IMR-90 (cell line): ENCODE measurements at regions not wholly inside any gene's neighbourhood (a gene's known extent, or its start where the extent isn't known, plus 50 kb on each side); places are given as distances from the start of the nearest gene placed in this dataset.

Experiments
- ATAC-seq: fragments of 200-7000 bp; cut with Tn5 transposase; 2 replicates; pipeline ENCODE4 v1.9.1; 2020; ENCODE audit warnings: low read depth, mild to moderate bottlenecking, moderate library complexity
- BruUV-seq: library from RNA; stranded (reverse); fragments of 400-500 nt; replicated peaks from 2 replicates; lab custom pipeline; 2021; lab: Mats Ljungman, UMichigan
- CTCF ChIA-PET: fragments of 300-600 bp; formaldehyde crosslinking; extraction: SDS; loops from one replicate; lab custom pipeline; 2021; ENCODE audit warnings: antibody characterized with exemption; lab: Yijun Ruan, JAX
- POLR2A ChIA-PET: fragments of 300-600 bp; sonication (Branson Sonifier 250); formaldehyde crosslinking; loops from one replicate; lab custom pipeline; 2022; ENCODE audit warnings: antibody characterized with exemption; ENCODE audit not compliant: unreplicated experiment; lab: Charles Lee
- DNase-seq: peaks from one replicate; pipeline ENCODE4 v3.0.0; 2013
- H2AFZ ChIP-seq: replicated peaks from 2 replicates; pipeline ENCODE3; 2013; ENCODE audit warnings: low read length, mild to moderate bottlenecking; ENCODE audit not compliant: poor library complexity
- H2AK5ac ChIP-seq: 2 replicates; pipeline ENCODE4 v1.6.1; 2013; ENCODE audit warnings: low read depth, low read length, inconsistent platforms
- H2AK9ac ChIP-seq: replicated peaks from 2 replicates; pipeline ENCODE3; 2013; ENCODE audit warnings: mild to moderate bottlenecking, low read depth, low read length, moderate library complexity; ENCODE audit not compliant: poor library complexity
- H2BK120ac ChIP-seq: 2 replicates; pipeline ENCODE4 v1.6.1; 2013; ENCODE audit warnings: low read depth, low read length, inconsistent platforms
- H2BK15ac ChIP-seq: 3 replicates; pipeline ENCODE4 v1.6.1; 2013; ENCODE audit warnings: low read depth, low read length, inconsistent platforms
- H2BK20ac ChIP-seq: 2 replicates; pipeline ENCODE4 v1.6.1; 2013; ENCODE audit warnings: low read depth, mild to moderate bottlenecking, inconsistent platforms, low read length, moderate library complexity
- H2BK5ac ChIP-seq: 2 replicates; pipeline ENCODE4 v1.6.1; 2013; ENCODE audit warnings: mild to moderate bottlenecking, low read depth, low read length, inconsistent platforms; ENCODE audit not compliant: poor library complexity, severe bottlenecking
- H3K14ac ChIP-seq: replicated peaks from 2 replicates; pipeline ENCODE4 v1.6.1; 2013; ENCODE audit warnings: low read depth, low read length, inconsistent platforms
- H3K18ac ChIP-seq: 2 replicates; pipeline ENCODE4 v1.6.1; 2013; ENCODE audit warnings: low read depth, low read length, control low read depth
- H3K23ac ChIP-seq: 2 replicates; pipeline ENCODE4 v1.6.1; 2013; ENCODE audit warnings: low read depth, low read length, inconsistent platforms
- H3K27ac ChIP-seq: 2 replicates; pipeline ENCODE4 v1.5.1; 2013; ENCODE audit warnings: mild to moderate bottlenecking, control low read depth, low read length; ENCODE audit not compliant: insufficient read depth
- H3K27me3 ChIP-seq: 2 replicates; pipeline ENCODE4 v1.6.1; 2013; ENCODE audit warnings: low read length; ENCODE audit not compliant: control insufficient read depth, insufficient read depth
- H3K36me3 ChIP-seq: 2 replicates; pipeline ENCODE4 v1.6.1; 2013; ENCODE audit warnings: low read length, mixed read lengths; ENCODE audit not compliant: control insufficient read depth, insufficient read depth
- H3K4ac ChIP-seq: 2 replicates; pipeline ENCODE4 v1.6.1; 2013; ENCODE audit warnings: low read depth, low read length, inconsistent platforms
- H3K4me1 ChIP-seq: 2 replicates; pipeline ENCODE4 v1.6.1; 2013; ENCODE audit warnings: low read length, mixed read lengths; ENCODE audit not compliant: control insufficient read depth, insufficient read depth
- H3K4me2 ChIP-seq: 2 replicates; pipeline ENCODE4 v1.6.1; 2013; ENCODE audit warnings: low read depth, mild to moderate bottlenecking, control low read depth, low read length, moderate library complexity
- H3K4me3 ChIP-seq: 2 replicates; pipeline ENCODE4 v1.5.1; 2013; ENCODE audit warnings: low read depth, mild to moderate bottlenecking, control low read depth, low read length, moderate library complexity; ENCODE audit not compliant: insufficient read depth
- H3K56ac ChIP-seq: 2 replicates; pipeline ENCODE4 v1.6.1; 2013; ENCODE audit warnings: low read length, inconsistent platforms; ENCODE audit not compliant: insufficient read depth; ENCODE audit errors: extremely low read depth
- H3K79me1 ChIP-seq, 2 experiments: 2 replicates each; pipeline ENCODE4 v1.6.1; 2013; ENCODE audit warnings: low read length in 2 of 2, inconsistent platforms in 1 of 2, low read depth in 1 of 2
- H3K9ac ChIP-seq: 2 replicates; pipeline ENCODE4 v1.6.1; 2013; ENCODE audit warnings: low read depth, low read length, control low read depth
- H3K9me1 ChIP-seq: 2 replicates; pipeline ENCODE4 v1.6.1; 2013; ENCODE audit warnings: low read length, inconsistent platforms; ENCODE audit not compliant: insufficient read depth
- H3K9me3 ChIP-seq: 2 replicates; pipeline ENCODE4 v1.6.1; 2013; ENCODE audit warnings: low read length; ENCODE audit not compliant: control insufficient read depth, insufficient read depth
- H4K20me1 ChIP-seq: 2 replicates; pipeline ENCODE4 v1.6.1; 2013; ENCODE audit warnings: low read length, inconsistent platforms; ENCODE audit not compliant: insufficient read depth
- H4K5ac ChIP-seq: 2 replicates; pipeline ENCODE4 v1.6.1; 2013; ENCODE audit warnings: mild to moderate bottlenecking, low read depth, low read length, control low read depth
- H4K8ac ChIP-seq, 2 experiments: 2 replicates each; pipeline ENCODE4 v1.6.1; 2013; ENCODE audit warnings: low read depth in 2 of 2, low read length in 2 of 2, control low read depth in 1 of 2, inconsistent platforms in 1 of 2
- H4K91ac ChIP-seq: 2 replicates; pipeline ENCODE4 v1.6.1; 2013; ENCODE audit warnings: low read depth, low read length, inconsistent platforms; ENCODE audit not compliant: insufficient read depth
- BHLHE40 ChIP-seq: fragments of 150-350 bp; IDR thresholded peaks from 2 replicates; pipeline ENCODE4 v1.6.1; 2016; ENCODE audit warnings: mild to moderate bottlenecking, low read depth, low read length
- WGBS, 2 experiments: methylation state at CpG; one replicate each; pipeline versions ENCODE4 v1.1.5 to v1.1.7; 2013; ENCODE audit warnings: missing lambda C conversion rate in 2 of 2; ENCODE audit not compliant: insufficient read length in 1 of 2; ENCODE audit errors: extremely low coverage in 2 of 2; 5-methylcytosine and 5-hydroxymethylcytosine counted together
- dilution Hi-C: fragments of 300-500 bp; cut with HindIII; formaldehyde crosslinking; loops from one replicate; pipeline ENCODE4 v1.14.3; 2018; ENCODE audit warnings: low sequenced_read_pairs; ENCODE audit not compliant: unreplicated experiment
- in situ Hi-C: fragments of 300-500 bp; cut with MboI; formaldehyde crosslinking; loops from 3 replicates; pipeline ENCODE4 v1.14.3; 2019; ENCODE audit warnings: low sequenced_read_pairs, inconsistent platforms, mixed read lengths
- intact Hi-C: fragments of 100-400 bp; cut with micrococcal nuclease; formaldehyde crosslinking; loops from 2 replicates; pipeline ENCODE4 v1.10.0; 2022

GRCh38 chr6:170463101-170463721, 89.9 kb downstream of the PSMB1 start:
- ChIA-PET CTCF (no interaction called here), POLR2A (no interaction called here)
- BruUV-seq, result no TSS peak
- H3K18ac ChIP-seq, result no peak overlapping the region
- dilution Hi-C loops (no loop called here), in situ Hi-C loops (no loop called here), intact Hi-C loops (no loop called here)
- H2AK9ac ChIP-seq, result no peak overlapping the region
- peaks cover 1% of the 10 kb centered on the region; the same call in 1 of the 2 replicates for H3K4me1 ChIP-seq
- H4K91ac ChIP-seq, result no peak overlapping the region
- H2AK5ac ChIP-seq, result no peak overlapping the region
- H2AFZ ChIP-seq, result no peak overlapping the region
- no peaks in the 10 kb centered on the region for H4K20me1 ChIP-seq
- H3K4ac ChIP-seq, result no peak overlapping the region
- no peaks in the 10 kb centered on the region for H3K36me3 ChIP-seq
- TF ChIP-seq BHLHE40, result no peak
- peaks cover 1% of the 10 kb centered on the region; the same call in 1 of the 2 replicates for H3K27me3 ChIP-seq
- ATAC-seq (no peak), DNase-seq (no peak)
- no peak overlapping the region for H3K9ac ChIP-seq
- no peak overlapping the region for H3K27ac ChIP-seq
- H3K9me1 ChIP-seq, result no peaks in the 10 kb centered on the region
- H2BK5ac ChIP-seq, result no peak overlapping the region
- H2BK20ac ChIP-seq, result no peak overlapping the region
- no peak overlapping the region for H3K23ac ChIP-seq
- 86% methylated on average over 8 of the region's 22 CpGs; no CpG with 5 or more reads in 1 of the 2 experiments for WGBS, 2 experiments
- H3K56ac ChIP-seq, result no peak overlapping the region
- no peak overlapping the region for H2BK120ac ChIP-seq
- H4K5ac ChIP-seq, result no peak overlapping the region
- H4K8ac ChIP-seq, result no peak overlapping the region
- no peaks in the 10 kb centered on the region for H3K79me1 ChIP-seq
- H2BK15ac ChIP-seq, result no peak overlapping the region
- H3K4me3 ChIP-seq, result no peak overlapping the region
- H3K9me3 ChIP-seq, result peaks cover 6% of the 10 kb centered on the region
- H3K4me2 ChIP-seq, result no peak overlapping the region
- no peak overlapping the region for H3K14ac ChIP-seq
